Activated T-cell treated with anti-CD3 and anti-CD28 coated beads, Interleukin-2, amount 50 U/mL, for 48 hours (primary cell): ENCODE measurements at regions not wholly inside any gene's neighbourhood (a gene's known extent, or its start where the extent isn't known, plus 50 kb on each side); places are given as distances from the start of the nearest gene placed in this dataset.

ENCODE experiments used
- DNase-seq, 2 experiments: peaks; one replicate each; pipeline ENCODE4 v3.0.0-alpha.2; 2020

DNA sequence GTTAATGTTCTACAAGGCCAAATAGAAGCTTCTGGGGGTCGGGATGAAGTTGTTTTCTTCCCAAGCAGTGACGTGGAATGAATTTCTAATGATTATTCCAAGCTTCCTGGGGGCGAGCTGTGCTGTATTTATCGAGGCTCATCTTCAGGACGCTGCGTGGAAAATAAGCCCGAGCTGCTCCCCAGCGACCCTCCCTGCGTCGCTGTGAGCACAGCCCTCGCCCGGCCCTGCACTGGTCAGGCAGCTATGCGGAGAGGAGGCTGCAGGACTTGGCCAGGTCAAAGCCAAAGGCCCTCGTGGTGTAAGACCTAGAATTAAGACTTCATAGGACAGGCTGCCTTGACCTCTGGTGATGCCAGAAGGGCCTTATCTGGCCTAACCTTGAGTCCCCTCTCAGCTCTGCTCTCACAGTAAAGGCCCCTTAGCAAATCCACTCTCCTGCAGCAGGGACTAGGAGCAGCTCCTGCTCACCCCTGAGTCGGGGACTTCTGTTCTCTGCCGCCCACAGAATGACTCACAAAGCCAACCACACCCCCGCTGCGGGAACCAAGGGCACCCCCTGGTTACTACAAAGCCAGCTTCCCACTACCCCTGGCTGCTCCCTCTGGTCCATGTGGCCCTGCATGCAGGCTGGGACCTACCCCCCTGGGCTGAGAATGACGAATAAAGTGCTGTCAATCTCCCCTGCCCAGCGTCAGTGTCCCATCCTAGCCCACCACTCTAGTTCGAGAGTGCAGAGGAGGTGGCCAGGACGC is 501.6 kb downstream of the TCERG1L start:
- no peak for DNase-seq

GRCh38 chr10:130810856-130811255 is 500.7 kb downstream of the TCERG1L start:
- DNase-seq = no peak

DNA sequence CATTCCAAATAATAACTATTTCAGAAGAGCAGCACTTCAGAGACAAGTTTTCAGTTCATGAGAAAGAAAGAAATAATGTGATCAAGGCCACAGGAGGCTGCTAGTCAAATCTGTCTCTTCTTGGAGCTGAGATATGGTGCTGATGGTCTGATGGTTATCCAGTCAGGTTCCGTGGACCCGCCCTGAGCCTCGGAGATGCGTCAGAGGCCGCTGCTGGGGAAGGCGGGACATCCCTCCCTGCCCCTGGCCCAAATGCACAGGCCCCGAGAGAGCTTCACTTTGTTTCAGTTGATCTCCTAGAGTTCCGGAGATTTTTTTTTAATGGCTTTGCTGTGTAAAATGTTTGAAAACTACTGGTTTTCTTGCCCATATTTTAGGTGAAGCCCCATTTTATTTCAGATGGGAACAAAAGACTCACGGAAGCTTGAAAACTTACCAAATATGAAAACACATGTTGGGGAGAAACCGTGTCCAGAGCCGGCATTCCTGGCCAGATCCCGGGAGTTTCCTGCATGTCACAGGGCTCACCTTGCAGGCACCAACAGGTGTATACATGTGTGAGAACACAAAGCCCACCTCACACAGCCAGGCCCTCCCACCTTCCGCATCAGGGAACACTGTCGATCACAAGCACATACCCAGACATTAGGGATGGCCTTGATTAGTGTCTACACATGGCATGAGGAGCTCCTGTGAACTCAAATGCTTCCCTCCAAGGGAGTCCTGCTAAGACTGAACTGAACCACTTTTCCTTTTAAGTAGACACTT is 499.0 kb downstream of the TCERG1L start:
- DNase-seq = no peak

- DNase-seq = no peak
Measured at GRCh38 chr10:130814610-130815009, 496.9 kb downstream of the TCERG1L start.

- DNase-seq = no peak
Measured at GRCh38 chr10:130816116-130816901, 495.2 kb downstream of the TCERG1L start.

- DNase-seq = no peak
Measured at GRCh38 chr10:130817046-130817624, 494.4 kb downstream of the TCERG1L start.

GRCh38 chr10:130817674-130818073 is 493.8 kb downstream of the TCERG1L start:
- DNase-seq = no peak

- DNase-seq = no peak
Measured at GRCh38 chr10:130820880-130821482, 490.5 kb downstream of the TCERG1L start.

GRCh38 chr10:130824230-130825014 is 487.1 kb downstream of the TCERG1L start:
- DNase-seq = no peak

GRCh38 chr10:130833596-130833995 is 477.9 kb downstream of the TCERG1L start:
- no peak for DNase-seq

DNA sequence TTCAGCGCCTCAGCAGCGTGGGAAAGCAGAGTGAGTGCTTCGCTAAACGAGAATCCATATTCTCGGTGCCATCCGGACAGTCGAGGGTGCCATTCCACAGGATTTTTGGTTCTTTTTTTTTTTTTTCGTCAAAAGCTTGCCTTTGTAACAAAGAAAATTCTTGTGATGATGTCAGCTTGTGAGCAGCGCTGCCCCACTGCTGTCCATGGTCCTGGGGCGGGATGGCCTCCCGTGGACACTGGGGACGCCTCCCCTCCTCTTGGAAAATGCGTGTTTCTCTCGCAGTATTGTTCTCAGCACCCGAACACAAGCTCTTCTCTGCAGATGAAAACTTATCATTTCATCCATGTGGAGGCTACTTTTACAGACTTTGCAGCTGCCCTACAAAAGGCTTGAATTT is 477.4 kb downstream of the TCERG1L start:
- no peak for DNase-seq

DNA sequence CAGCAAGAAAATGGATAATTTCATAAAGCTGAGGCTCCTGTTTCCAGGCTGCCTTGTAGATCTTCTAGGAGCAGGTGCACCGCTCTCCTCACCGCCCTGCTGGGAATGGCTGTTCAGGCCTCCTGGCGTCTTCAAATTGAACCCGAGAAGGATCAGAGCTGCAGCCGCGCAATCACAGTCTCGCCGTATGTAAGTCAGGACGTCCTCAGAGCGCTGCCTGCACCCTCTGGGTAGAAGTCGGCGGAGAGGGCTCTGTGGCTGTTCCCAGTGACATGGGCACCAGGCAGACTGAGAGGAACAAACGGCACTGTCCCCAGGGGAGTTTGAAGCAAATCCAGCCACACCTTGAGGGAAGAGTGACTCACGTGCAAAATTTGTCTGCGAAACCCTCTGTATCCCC is 476.9 kb downstream of the TCERG1L start:
- no peak for DNase-seq

DNA sequence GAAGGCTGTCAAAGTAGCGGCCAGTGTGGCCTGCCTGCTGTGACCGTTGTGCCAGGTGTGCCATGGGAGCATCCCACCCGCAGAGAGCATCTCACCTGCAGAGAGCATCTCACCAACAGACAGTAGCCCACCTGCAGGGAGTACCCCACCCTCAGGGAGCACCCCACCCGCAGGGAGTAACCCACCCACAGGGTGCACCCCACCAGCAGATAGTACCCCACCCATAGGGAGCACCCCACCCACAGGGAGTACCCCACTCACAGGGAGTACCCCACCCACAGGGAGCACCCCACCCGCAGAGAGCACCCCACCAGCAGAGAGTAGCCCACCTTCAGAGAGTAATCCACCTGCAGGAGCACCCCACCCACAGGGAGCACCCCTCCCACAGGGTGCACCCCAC is 476.5 kb downstream of the TCERG1L start:
- no peak for DNase-seq

DNA sequence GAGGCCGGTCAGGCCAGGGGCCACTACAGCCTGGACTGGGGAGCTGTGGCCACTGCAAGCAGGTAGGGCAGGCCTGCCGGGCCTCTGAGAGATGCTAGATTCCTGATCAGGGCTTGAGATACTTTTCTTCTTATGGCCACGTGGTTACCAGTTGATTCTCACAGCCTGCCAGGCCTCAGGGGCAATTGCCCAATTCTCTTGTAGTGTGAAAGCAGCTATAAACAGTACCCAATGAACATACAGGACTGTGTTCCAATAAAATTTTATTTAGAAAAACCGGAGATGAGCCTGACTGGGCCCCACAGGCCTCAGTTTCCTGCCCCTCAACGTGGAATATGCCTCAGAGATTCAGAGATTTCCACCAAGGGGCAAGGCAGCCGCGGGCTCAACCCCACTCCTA is 475.2 kb downstream of the TCERG1L start:
- DNase-seq = no peak

GRCh38 chr10:130843051-130843653 is 468.4 kb downstream of the TCERG1L start:
- DNase-seq = no peak

DNA sequence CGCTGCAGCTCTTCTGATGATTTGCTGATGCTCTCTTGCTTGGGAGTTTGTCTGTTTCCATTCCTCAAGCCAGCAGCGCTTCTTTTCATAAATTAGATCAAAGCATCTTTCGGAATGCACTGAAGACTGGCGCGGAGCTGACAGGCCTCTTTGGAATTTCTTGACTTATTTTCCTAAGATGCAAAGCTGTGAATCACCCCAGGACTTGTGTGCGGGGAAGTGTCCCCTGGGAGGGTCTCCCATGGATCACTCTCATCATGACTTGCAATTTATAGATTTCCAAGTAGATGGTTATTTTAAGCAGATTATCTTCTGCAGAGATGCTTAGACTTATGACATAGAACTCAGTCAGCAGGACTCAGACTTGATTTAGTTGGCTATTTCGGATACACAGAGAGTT is 467.2 kb downstream of the TCERG1L start:
- DNase-seq = no peak

DNA sequence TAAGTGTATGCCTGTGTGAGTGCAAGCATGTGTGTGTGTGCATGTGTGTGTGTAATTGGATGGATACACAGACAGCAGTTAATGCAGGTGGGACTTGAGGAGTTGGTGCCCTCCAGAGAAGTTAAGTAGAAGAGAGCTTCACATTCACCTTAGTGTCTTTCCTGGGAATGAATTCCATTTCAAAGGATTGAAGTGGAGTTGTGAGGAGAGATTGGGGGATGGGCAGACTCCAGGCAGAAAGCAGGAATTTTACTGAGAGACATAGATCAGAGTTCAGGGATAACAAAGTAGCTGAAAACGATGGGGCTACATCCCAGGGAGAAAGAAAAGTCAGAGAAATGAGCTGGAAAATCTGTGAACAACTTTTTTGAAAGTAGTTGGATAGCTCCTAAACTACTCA is 464.4 kb downstream of the TCERG1L start:
- no peak for DNase-seq

- no peak for DNase-seq
Measured at GRCh38 chr10:130848855-130849254, 462.7 kb downstream of the TCERG1L start.

DNA sequence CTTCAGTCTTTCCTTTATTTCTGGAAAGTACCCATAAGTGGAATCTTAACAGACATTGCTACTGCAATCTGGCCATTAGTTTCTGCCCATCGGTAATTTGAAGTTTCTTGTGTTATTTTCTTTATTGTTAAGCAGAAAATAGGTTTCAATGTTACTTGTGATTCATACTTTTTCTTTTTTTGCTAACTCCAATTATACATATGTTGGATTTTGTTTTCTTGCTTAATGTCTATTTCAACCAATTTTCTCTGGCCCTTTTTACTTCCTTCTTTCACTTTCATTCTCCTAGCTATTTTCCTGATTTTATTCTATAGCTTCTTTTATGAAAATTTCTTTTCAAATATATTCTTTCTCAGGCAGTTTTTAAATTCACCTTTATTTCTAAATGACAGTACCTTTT is 457.4 kb downstream of the TCERG1L start:
- DNase-seq = no peak

- DNase-seq = no peak
Measured at GRCh38 chr10:130857631-130858295, 453.8 kb downstream of the TCERG1L start.

GRCh38 chr10:130858626-130859025 is 452.9 kb downstream of the TCERG1L start:
- DNase-seq = no peak
